T-cell (primary cell): ENCODE measurements at regions not wholly inside any gene's neighbourhood (a gene's known extent, or its start where the extent isn't known, plus 50 kb on each side); places are given as distances from the start of the nearest gene placed in this dataset.

ENCODE experiments used
- ATAC-seq, 4 experiments: fragments of 200-7000 bp in 3 of 4; fragments of 150-1000 bp in 1 of 4; cut with Tn5 transposase; replicated peaks in 1 of 4; 1 replicate in 3 of 4; 2 replicates in 1 of 4; pipeline ENCODE4 v1.10.0; 2021; ENCODE audit warnings: moderate library complexity in 3 of 4, mild to moderate bottlenecking in 2 of 4, moderate number of reproducible peaks in 1 of 4
- CTCF ChIA-PET, 2 donors: fragments of 300-600 bp; sonication (Branson Sonifier 250); formaldehyde crosslinking; loops; one replicate each; lab custom pipeline; 2022; ENCODE audit warnings: antibody characterized with exemption in 2 of 2; lab: Charles Lee
- POLR2A ChIA-PET, 2 donors: fragments of 300-600 bp; sonication (Branson Sonifier 250); formaldehyde crosslinking; loops; one replicate each; lab custom pipeline; 2022; ENCODE audit warnings: antibody characterized with exemption in 2 of 2; lab: Charles Lee
- DNase-seq, 35 experiments: peaks; one replicate each; pipeline versions ENCODE4 v3.0.0 to v3.0.0-alpha.2; 2013 to 2023
- H3K27ac ChIP-seq: one replicate; pipeline ENCODE4 v1.5.1; 2013; ENCODE audit warnings: low read length
- H3K27me3 ChIP-seq, 2 experiments: replicated peaks in 1 of 2; 1 replicate in 1 of 2; 2 replicates in 1 of 2; pipeline versions ENCODE4 v1.6.1 to v1.7.0; 2013; ENCODE audit warnings: low read length in 1 of 2, mixed read lengths in 1 of 2; ENCODE audit not compliant: control insufficient read depth in 2 of 2, insufficient read depth in 2 of 2; ENCODE audit errors: extremely low read depth in 1 of 2
- H3K36me3 ChIP-seq, 2 donors: 1 replicate in 1 of 2; 2 replicates in 1 of 2; pipeline versions ENCODE4 v1.6.1 to v1.7.0; 2013; ENCODE audit warnings: low read length in 1 of 2; ENCODE audit not compliant: control insufficient read depth in 2 of 2, insufficient read depth in 1 of 2; ENCODE audit errors: extremely low read depth in 1 of 2
- H3K4me1 ChIP-seq, 2 experiments: 1 replicate in 1 of 2; 2 replicates in 1 of 2; pipeline versions ENCODE4 v1.6.1 to v1.7.0; 2013; ENCODE audit warnings: low read length in 2 of 2, mixed read lengths in 1 of 2; ENCODE audit not compliant: insufficient read depth in 2 of 2, control insufficient read depth in 1 of 2; ENCODE audit errors: extremely low read depth in 1 of 2
- H3K4me3 ChIP-seq, 2 donors: 1 replicate in 1 of 2; 2 replicates in 1 of 2; pipeline versions ENCODE4 v1.5.1 to v1.7.0; 2013; ENCODE audit warnings: mild to moderate bottlenecking in 2 of 2, low read length in 1 of 2, moderate library complexity in 1 of 2; ENCODE audit not compliant: control insufficient read depth in 1 of 2; ENCODE audit errors: extremely low read depth in 1 of 2
- H3K9me3 ChIP-seq: 2 replicates; pipeline ENCODE4 v1.7.0; 2013
- H3K27ac Mint-ChIP-seq, 2 donors: one replicate each; pipeline ENCODE4 v1.8.0; 2020 to 2021; ENCODE audit warnings: mild to moderate bottlenecking in 2 of 2, mixed read lengths in 2 of 2
- H3K27me3 Mint-ChIP-seq, 2 donors: one replicate each; pipeline ENCODE4 v1.8.0; 2021 to 2022; ENCODE audit warnings: mixed read lengths in 2 of 2
- H3K36me3 Mint-ChIP-seq: one replicate; pipeline ENCODE4 v1.8.0; 2021; ENCODE audit warnings: mixed read lengths
- H3K4me1 Mint-ChIP-seq, 3 donors: one replicate each; pipeline ENCODE4 v1.8.0; 2020 to 2022; ENCODE audit warnings: mixed read lengths in 3 of 3, mild to moderate bottlenecking in 1 of 3
- H3K4me3 Mint-ChIP-seq, 3 donors: one replicate each; pipeline ENCODE4 v1.8.0; 2020 to 2022; ENCODE audit warnings: mild to moderate bottlenecking in 3 of 3, mixed read lengths in 3 of 3, moderate library complexity in 3 of 3
- H3K9me3 Mint-ChIP-seq, 3 donors: one replicate each; pipeline ENCODE4 v1.8.0; 2020 to 2022; ENCODE audit warnings: mixed read lengths in 3 of 3
- WGBS: methylation state at CpG from one replicate; pipeline ENCODE4 v1.1.5; 2013; ENCODE audit warnings: missing lambda C conversion rate; ENCODE audit not compliant: insufficient coverage; 5-methylcytosine and 5-hydroxymethylcytosine counted together

- no peak overlapping the region for H3K27ac Mint-ChIP-seq
- no peak for ATAC-seq
- H3K4me3 ChIP-seq: no peak overlapping the region
- H3K4me3 Mint-ChIP-seq: no peak overlapping the region
- H3K9me3 ChIP-seq: no peaks in the 10 kb centered on the region
- no peaks in the 10 kb centered on the region for H3K27me3 Mint-ChIP-seq
- H3K27ac ChIP-seq: no peak overlapping the region
- ChIA-PET CTCF (no interaction called here), POLR2A (no interaction called here)
- H3K27me3 ChIP-seq: no peaks in the 10 kb centered on the region
- no peaks in the 10 kb centered on the region for H3K36me3 Mint-ChIP-seq
- H3K4me1 Mint-ChIP-seq: no peaks in the 10 kb centered on the region
- peaks cover 11 to 15% (median 13%) of the 10 kb centered on the region in 3 donors for H3K9me3 Mint-ChIP-seq
- no peaks in the 10 kb centered on the region for H3K36me3 ChIP-seq
- no peaks in the 10 kb centered on the region for H3K4me1 ChIP-seq
- no peak for DNase-seq
These were observed 184.8 kb downstream of the GABRG1 start for GRCh38 chr4:45939056-45939455.

GRCh38 chr4:45931154-45931553 is 192.7 kb downstream of the GABRG1 start:
- Mint-ChIP-seq H3K27me3 (no peaks in the 10 kb centered on the region), H3K36me3 (no peaks in the 10 kb centered on the region), H3K9me3 (peaks cover 2 to 10% (median 4%) of the 10 kb centered on the region in 3 donors), H3K27ac (no peak overlapping the region), H3K4me3 (no peak overlapping the region), H3K4me1 (no peaks in the 10 kb centered on the region)
- DNase-seq: no peak
- no CpG with 5 or more reads among the region's 1 CpG for WGBS
- Histone ChIP-seq H3K9me3 (no peaks in the 10 kb centered on the region), H3K4me1 (no peaks in the 10 kb centered on the region), H3K36me3 (no peaks in the 10 kb centered on the region), H3K27me3 (no peaks in the 10 kb centered on the region), H3K4me3 (no peak overlapping the region), H3K27ac (no peak overlapping the region)
- CTCF ChIA-PET: no interaction called here
- no peak for ATAC-seq
- POLR2A ChIA-PET: no interaction called here

DNA sequence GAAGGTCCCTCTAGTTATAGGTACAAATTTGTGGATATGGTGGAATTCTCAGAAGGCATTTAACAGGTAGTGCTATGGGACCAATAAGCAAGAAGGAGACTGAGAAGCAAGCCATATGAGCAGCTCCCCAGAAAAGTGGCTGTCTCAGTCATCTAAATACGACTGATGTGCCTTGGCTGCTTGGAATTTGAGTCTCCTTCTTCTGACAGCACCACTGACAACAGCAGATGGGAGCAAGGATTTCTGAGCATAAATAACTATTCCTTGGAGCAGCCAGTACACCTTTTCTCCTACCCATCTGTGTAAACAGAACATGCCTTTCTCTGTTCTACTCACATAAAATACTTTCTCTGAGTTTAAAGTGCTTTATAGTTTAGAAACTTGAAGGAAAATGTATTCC is 196.2 kb downstream of the GABRG1 start:
- H3K27ac ChIP-seq: no peak overlapping the region
- no peaks in the 10 kb centered on the region for H3K9me3 ChIP-seq
- H3K4me1 Mint-ChIP-seq: no peaks in the 10 kb centered on the region
- no peaks in the 10 kb centered on the region for H3K36me3 Mint-ChIP-seq
- no peaks in the 10 kb centered on the region for H3K36me3 ChIP-seq
- no peak overlapping the region for H3K4me3 ChIP-seq
- H3K27ac Mint-ChIP-seq: no peak overlapping the region
- no CpG with 5 or more reads among the region's 1 CpG for WGBS
- H3K4me1 ChIP-seq: no peaks in the 10 kb centered on the region
- H3K9me3 Mint-ChIP-seq: peaks cover 4 to 9% (median 8%) of the 10 kb centered on the region in 3 donors
- H3K4me3 Mint-ChIP-seq: no peak overlapping the region
- no peaks in the 10 kb centered on the region for H3K27me3 ChIP-seq
- ChIA-PET CTCF (no interaction called here), POLR2A (no interaction called here)
- H3K27me3 Mint-ChIP-seq: no peaks in the 10 kb centered on the region
- DNase-seq (no peak), ATAC-seq (no peak)

DNA sequence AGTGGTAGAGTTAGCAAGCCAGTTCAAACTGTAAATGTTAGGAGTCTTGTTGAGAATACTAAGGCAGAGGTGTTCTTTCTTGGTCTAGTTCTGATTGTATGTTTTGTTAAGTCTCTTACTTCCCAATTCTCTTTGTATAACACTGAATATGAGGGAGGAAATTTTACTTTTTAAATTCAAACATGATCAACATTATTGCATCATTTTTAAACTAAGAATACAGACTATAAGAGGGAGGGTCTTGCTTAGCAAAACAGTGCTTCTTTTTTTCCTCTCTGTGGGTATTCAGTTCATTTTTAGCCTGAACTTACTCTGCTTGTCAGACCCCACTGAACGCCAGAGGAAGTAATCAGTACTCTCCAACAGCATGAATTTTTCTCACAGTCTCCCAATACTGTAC is 198.0 kb downstream of the GABRG1 start:
- ATAC-seq (no peak), DNase-seq (no peak)
- H3K9me3 Mint-ChIP-seq: peaks cover 3 to 9% (median 5%) of the 10 kb centered on the region in 3 donors
- no peak overlapping the region for H3K4me3 ChIP-seq
- ChIA-PET CTCF (no interaction called here), POLR2A (no interaction called here)
- H3K27me3 Mint-ChIP-seq: no peaks in the 10 kb centered on the region
- H3K4me1 Mint-ChIP-seq: no peaks in the 10 kb centered on the region
- H3K36me3 Mint-ChIP-seq: no peaks in the 10 kb centered on the region
- no peaks in the 10 kb centered on the region for H3K4me1 ChIP-seq
- 86% methylated on average over 1 of the region's 1 CpG for WGBS
- H3K4me3 Mint-ChIP-seq: no peak overlapping the region
- H3K36me3 ChIP-seq: no peaks in the 10 kb centered on the region
- H3K27me3 ChIP-seq: no peaks in the 10 kb centered on the region
- H3K27ac ChIP-seq: no peak overlapping the region
- H3K27ac Mint-ChIP-seq: no peak overlapping the region
- no peaks in the 10 kb centered on the region for H3K9me3 ChIP-seq

GRCh38 chr4:45920861-45921260 is 203.0 kb downstream of the GABRG1 start:
- Mint-ChIP-seq H3K36me3 (no peaks in the 10 kb centered on the region), H3K27ac (no peak overlapping the region), H3K9me3 (peaks cover 8 to 16% (median 11%) of the 10 kb centered on the region in 3 donors), H3K4me3 (no peak overlapping the region), H3K27me3 (no peaks in the 10 kb centered on the region), H3K4me1 (no peaks in the 10 kb centered on the region)
- H3K9me3 ChIP-seq: no peaks in the 10 kb centered on the region
- no peaks in the 10 kb centered on the region for H3K36me3 ChIP-seq
- no peak overlapping the region for H3K27ac ChIP-seq
- WGBS: no CpG with 5 or more reads among the region's 3 CpGs
- ChIA-PET POLR2A (no interaction called here), CTCF (interaction anchor here in 1 of 2 donors (0.6 kb wide), 1 partner anchor 61 kb away, joined by 3 read pairs; no protein-coding TSS in a partner anchor)
- H3K4me3 ChIP-seq: no peak overlapping the region
- DNase-seq (no peak), ATAC-seq (no peak)
- no peaks in the 10 kb centered on the region for H3K4me1 ChIP-seq
- no peaks in the 10 kb centered on the region for H3K27me3 ChIP-seq

- H3K4me3 Mint-ChIP-seq: no peak overlapping the region
These were observed 213.3 kb downstream of the GABRG1 start for GRCh38 chr4:45910511-45910910.

GRCh38 chr4:45897946-45898585 is 225.8 kb downstream of the GABRG1 start:
- no peaks in the 10 kb centered on the region for H3K36me3 ChIP-seq
- no peak for DNase-seq
- no peaks in the 10 kb centered on the region for H3K9me3 ChIP-seq
- POLR2A ChIA-PET: no interaction called here
- WGBS: no CpG with 5 or more reads among the region's 4 CpGs
- no peak overlapping the region for H3K27ac Mint-ChIP-seq
- H3K4me1 Mint-ChIP-seq: no peaks in the 10 kb centered on the region
- H3K36me3 Mint-ChIP-seq: no peaks in the 10 kb centered on the region
- H3K27ac ChIP-seq: no peak overlapping the region
- peaks cover 7 to 17% (median 8%) of the 10 kb centered on the region in 3 donors for H3K9me3 Mint-ChIP-seq
- CTCF ChIA-PET: no interaction called here
- H3K27me3 ChIP-seq: no peaks in the 10 kb centered on the region
- H3K4me3 Mint-ChIP-seq: no peak overlapping the region
- H3K4me3 ChIP-seq: no peak overlapping the region
- no peaks in the 10 kb centered on the region for H3K27me3 Mint-ChIP-seq
- H3K4me1 ChIP-seq: no peaks in the 10 kb centered on the region
- no peak for ATAC-seq

More at GRCh38 chr4:45910511-45910910, 213.3 kb downstream of the GABRG1 start:
- DNase-seq: no peak
- ATAC-seq: no peak
- ChIA-PET CTCF (no interaction called here), POLR2A (no interaction called here)
- no peaks in the 10 kb centered on the region for H3K4me1 ChIP-seq
- no peaks in the 10 kb centered on the region for H3K9me3 ChIP-seq
- Mint-ChIP-seq H3K27ac (no peak overlapping the region), H3K4me1 (no peaks in the 10 kb centered on the region), H3K9me3 (peaks cover 11 to 15% (median 13%) of the 10 kb centered on the region in 3 donors), H3K36me3 (no peaks in the 10 kb centered on the region), H3K27me3 (no peaks in the 10 kb centered on the region)
- H3K27me3 ChIP-seq: no peaks in the 10 kb centered on the region
- no peak overlapping the region for H3K4me3 ChIP-seq
- no peaks in the 10 kb centered on the region for H3K36me3 ChIP-seq
- H3K27ac ChIP-seq: no peak overlapping the region
